GM23338 (cell line): ENCODE measurements at regions not wholly inside any gene's neighbourhood (a gene's known extent, or its start where the extent isn't known, plus 50 kb on each side); places are given as distances from the start of the nearest gene placed in this dataset.

Source experiments
- ATAC-seq: fragments of 200-7000 bp; cut with Tn5 transposase; 3 replicates; pipeline ENCODE4 v1.9.1; 2020
- DNase-seq: peaks from one replicate; pipeline ENCODE4 v3.0.0-alpha.2; 2015; ENCODE audit warnings: low spot score
- H2AFZ ChIP-seq: fragments of 200-600 bp; sonication (generic); 2 replicates; pipeline ENCODE4 v1.8.0; 2016; ENCODE audit warnings: antibody characterized with exemption, mild to moderate bottlenecking, moderate library complexity
- H3F3A ChIP-seq: fragments of 200-600 bp; sonication (generic); replicated peaks from 2 replicates; pipeline ENCODE4 v1.8.0; 2017; ENCODE audit warnings: antibody characterized with exemption, mixed run types, low read depth
- H3K27ac ChIP-seq: fragments of 200-600 bp; sonication (generic); 2 replicates; pipeline ENCODE4 v1.6.1; 2016; ENCODE audit warnings: low read depth
- H3K27me3 ChIP-seq: fragments of 200-600 bp; sonication (generic); 2 replicates; pipeline ENCODE4 v1.8.0; 2016; ENCODE audit warnings: mild to moderate bottlenecking, mixed run types, moderate library complexity; ENCODE audit not compliant: insufficient read depth
- H3K36me3 ChIP-seq: fragments of 200-600 bp; sonication (generic); 2 replicates; pipeline ENCODE4 v1.8.0; 2016; ENCODE audit warnings: mild to moderate bottlenecking; ENCODE audit not compliant: insufficient read depth
- H3K4me1 ChIP-seq: fragments of 200-600 bp; sonication (generic); 2 replicates; pipeline ENCODE4 v1.8.0; 2016; ENCODE audit warnings: mild to moderate bottlenecking, moderate library complexity; ENCODE audit not compliant: insufficient read depth
- H3K4me2 ChIP-seq: fragments of 200-600 bp; sonication (generic); 2 replicates; pipeline ENCODE4 v1.7.1; 2017; ENCODE audit warnings: mixed run types
- H3K4me3 ChIP-seq: fragments of 200-600 bp; sonication (generic); 2 replicates; pipeline ENCODE4 v1.6.1; 2016; ENCODE audit warnings: mixed run types
- H3K79me2 ChIP-seq: fragments of 200-600 bp; sonication (generic); replicated peaks from 2 replicates; pipeline ENCODE4 v1.8.0; 2017; ENCODE audit warnings: mild to moderate bottlenecking; ENCODE audit not compliant: insufficient read depth
- H3K9me2 ChIP-seq: fragments of 200-600 bp; sonication (generic); 2 replicates; pipeline ENCODE4 v1.8.0; 2017; ENCODE audit not compliant: insufficient read depth
- H4K20me1 ChIP-seq: fragments of 200-600 bp; sonication (generic); replicated peaks from 2 replicates; pipeline ENCODE4 v1.8.0; 2017; ENCODE audit warnings: mild to moderate bottlenecking; ENCODE audit not compliant: insufficient read depth
- H3K27ac Mint-ChIP-seq: 2 replicates; pipeline ENCODE4 v1.8.0; 2020; ENCODE audit warnings: inconsistent platforms, mild to moderate bottlenecking, moderate library complexity, mixed read lengths
- H3K27me3 Mint-ChIP-seq: 3 replicates; pipeline ENCODE4 v1.8.0; 2022; ENCODE audit warnings: low read depth, mild to moderate bottlenecking, moderate library complexity, mixed read lengths, inconsistent platforms; ENCODE audit not compliant: insufficient read depth, poor library complexity
- H3K36me3 Mint-ChIP-seq: 3 replicates; pipeline ENCODE4 v1.8.0; 2021; ENCODE audit warnings: low read depth, mild to moderate bottlenecking, inconsistent platforms, moderate library complexity, mixed read lengths
- H3K4me1 Mint-ChIP-seq: 3 replicates; pipeline ENCODE4 v1.8.0; 2020; ENCODE audit warnings: mild to moderate bottlenecking, inconsistent platforms, mixed read lengths
- H3K4me3 Mint-ChIP-seq: 3 replicates; pipeline ENCODE4 v1.8.0; 2021; ENCODE audit warnings: moderate library complexity, mild to moderate bottlenecking, inconsistent platforms, mixed read lengths
- H3K9me3 Mint-ChIP-seq: 3 replicates; pipeline ENCODE4 v1.8.0; 2020; ENCODE audit warnings: moderate library complexity, mild to moderate bottlenecking, inconsistent platforms, mixed read lengths
- CREB1 ChIP-seq: fragments of 250-450 bp; sonication (Bioruptor Pico); IDR thresholded peaks from 2 replicates; pipeline ENCODE4 v1.5.0; 2020; ENCODE audit warnings: low read depth, mild to moderate bottlenecking, moderate library complexity
- ETS1 ChIP-seq: IDR thresholded peaks from 2 replicates; pipeline ENCODE4 v1.6.1; 2016; ENCODE audit warnings: antibody characterized with exemption
- EZH2 ChIP-seq: fragments of 200-600 bp; sonication (generic); IDR thresholded peaks from one replicate; pipeline ENCODE4 v1.8.0; 2017; ENCODE audit warnings: antibody characterized with exemption, mild to moderate bottlenecking, low read depth; ENCODE audit not compliant: unreplicated experiment
- EZH2phosphoT487 ChIP-seq: fragments of 200-600 bp; sonication (generic); IDR thresholded peaks from one replicate; pipeline ENCODE4 v1.8.1; 2018; ENCODE audit warnings: antibody characterized with exemption; ENCODE audit not compliant: unreplicated experiment
- JUNB ChIP-seq: IDR thresholded peaks from one replicate; pipeline ENCODE4 v1.6.1; 2016; ENCODE audit warnings: antibody characterized with exemption; ENCODE audit not compliant: unreplicated experiment
- POLR2AphosphoS5 ChIP-seq: IDR thresholded peaks from 2 replicates; pipeline ENCODE4 v1.6.1; 2016; ENCODE audit warnings: antibody characterized with exemption, low read depth
- STAT1 ChIP-seq: IDR thresholded peaks from one replicate; pipeline ENCODE4 v1.6.1; 2016; ENCODE audit warnings: antibody characterized with exemption; ENCODE audit not compliant: unreplicated experiment
- ZNF114 ChIP-seq: fragments of 250-450 bp; sonication (Bioruptor Pico); IDR thresholded peaks from 2 replicates; pipeline ENCODE4 v1.5.0; 2020; ENCODE audit warnings: mild to moderate bottlenecking, moderate library complexity
- ZNF462 ChIP-seq: fragments of 250-450 bp; sonication (Bioruptor Pico); IDR thresholded peaks from 2 replicates; pipeline ENCODE4 v1.5.0; 2020; ENCODE audit warnings: mild to moderate bottlenecking, moderate library complexity

- TF ChIP-seq ZNF462 (CRISPR knock-in tag) (no peak), EZH2phosphoT487 (no peak), ETS1 (no peak), EZH2 (no peak), POLR2AphosphoS5 (no peak)
Measured at GRCh38 chr10:54903745-54904144, 102.7 kb upstream of the PCDH15 start (continued).

- Mint-ChIP-seq H3K27ac (no peak overlapping the region), H3K4me3 (no peak overlapping the region), H3K27me3 (peaks cover 1% of the 10 kb centered on the region), H3K36me3 (no peaks in the 10 kb centered on the region), H3K9me3 (no peaks in the 10 kb centered on the region), H3K4me1 (peaks cover 10% of the 10 kb centered on the region)
- TF ChIP-seq STAT1 (no peak), JUNB (no peak), CREB1 (no peak), ZNF114 (CRISPR knock-in tag) (no peak), POLR2AphosphoS5 (no peak)
- Histone ChIP-seq H3K4me1 (peaks cover 4% of the 10 kb centered on the region; the same call in 1 of the 2 replicates), H3K9me2 (no peaks in the 10 kb centered on the region), H3K79me2 (no peaks in the 10 kb centered on the region), H3K27me3 (no peaks in the 10 kb centered on the region), H4K20me1 (no peaks in the 10 kb centered on the region), H2AFZ (no peak overlapping the region), H3F3A (no peaks in the 10 kb centered on the region), H3K27ac (no peak overlapping the region), H3K4me3 (no peak overlapping the region), H3K4me2 (no peak overlapping the region), H3K36me3 (no peaks in the 10 kb centered on the region)
- no peak for DNase-seq
- ATAC-seq: no peak
Measured at GRCh38 chr10:54900584-54900983, 99.6 kb upstream of the PCDH15 start.
